ENCODE measurements at regions not wholly inside any gene's neighbourhood (a gene's known extent, or its start where the extent isn't known, plus 50 kb on each side); places are given as distances from the start of the nearest gene placed in this dataset.
"Not testable (repeated sequence)": the region's sequence is repeated elsewhere in the genome, so short reads cannot be mapped to it uniquely, and the experiment has no call there.

- H3K4me1 ChIP-seq (ENCODE audit: control insufficient read depth in 2 of 2, insufficient read depth in 2 of 2, low read length in 2 of 2), result no peaks in the 10 kb centered on the region
- 89% methylated on average over 16 of the region's 18 CpGs for WGBS (ENCODE audit: insufficient coverage)
- Mint-ChIP-seq H3K27ac (peak overlapping the region; percentile 81), H3K4me1 (peaks cover 8% of the 10 kb centered on the region), H3K27me3 (no peaks in the 10 kb centered on the region), H3K4me3 (no peak overlapping the region), H3K9me3 (ENCODE audit: insufficient read depth) (peaks cover 3% of the 10 kb centered on the region)
- intact Hi-C loops (cut with micrococcal nuclease), result no loop called here
- H4K20me1 ChIP-seq (ENCODE audit: control insufficient read depth, insufficient read depth, low read length, poor library complexity, severe bottlenecking), result no peaks in the 10 kb centered on the region
- ChIA-PET CTCF (no interaction called here), POLR2A (interaction anchor here (0.7 to 1.1 kb wide), 2 partner anchors 10 to 144 kb away, joined by 3 to 4 read pairs; no protein-coding TSS in a partner anchor)
- no peak overlapping the region for H3K4me3 ChIP-seq (ENCODE audit: control extremely low read depth in 1 of 5, extremely low read depth in 1 of 5, insufficient read depth in 1 of 5, low read depth in 2 of 5, low read length in 4 of 5)
- TF ChIP-seq CTCF (IDR thresholded peaks at IDR 0.05) (no peak), EZH2 (IDR thresholded peaks at IDR 0.05; ENCODE audit: borderline replicate concordance, insufficient read depth, low read depth, low read length, poor library complexity, severe bottlenecking) (no peak)
- no peak overlapping the region for H2AFZ ChIP-seq (ENCODE audit: insufficient read depth, low read depth, low read length, poor library complexity, severe bottlenecking)
- no peak overlapping the region for H3K27ac ChIP-seq (ENCODE audit: low read length in 2 of 2)
- H3K9ac ChIP-seq (ENCODE audit: low read length), result no peak overlapping the region
- H3K4me2 ChIP-seq (replicated peaks; ENCODE audit: low read depth, low read length, poor library complexity, severe bottlenecking), result no peak overlapping the region
- peaks cover 0 to 3% (median 0%) of the 10 kb centered on the region in 3 donors for H3K9me3 ChIP-seq (ENCODE audit: control extremely low read depth in 1 of 3, control insufficient read depth in 2 of 3, insufficient read depth in 1 of 3, low read length in 2 of 3)
- H3K79me2 ChIP-seq (ENCODE audit: control insufficient read depth, insufficient read depth, low read length), result no peaks in the 10 kb centered on the region
- DNase-seq (no peak), ATAC-seq (ENCODE audit: low read depth) (no peak)
- no peaks in the 10 kb centered on the region for H3K36me3 ChIP-seq (replicated peaks in 1 of 2; ENCODE audit: control extremely low read depth in 1 of 2, control insufficient read depth in 1 of 2, extremely low read depth in 1 of 2, insufficient read depth in 2 of 2, low read length in 1 of 2)
- H3K27me3 ChIP-seq (replicated peaks in 1 of 4; ENCODE audit: control extremely low read depth in 1 of 4, control insufficient read depth in 3 of 4, insufficient read depth in 4 of 4, low read length in 3 of 4), result no peaks in the 10 kb centered on the region
These were observed 234.4 kb downstream of the TMEM121 start for GRCh38 chr14:105760691-105761344.

- CTCF ChIA-PET; H3K4me3 Mint-ChIP-seq; H3K27me3 ChIP-seq (replicated peaks in 1 of 4; ENCODE audit: control extremely low read depth in 1 of 4, control insufficient read depth in 3 of 4, insufficient read depth in 4 of 4, low read length in 3 of 4); H3K9me3 Mint-ChIP-seq (ENCODE audit: insufficient read depth); H3K4me2 ChIP-seq (replicated peaks; ENCODE audit: low read depth, low read length, poor library complexity, severe bottlenecking); ATAC-seq (ENCODE audit: low read depth); H3K4me1 ChIP-seq (ENCODE audit: control insufficient read depth in 2 of 2, insufficient read depth in 2 of 2, low read length in 2 of 2); H3K27me3 Mint-ChIP-seq; H3K27ac ChIP-seq (ENCODE audit: low read length in 2 of 2); DNase-seq; H3K36me3 ChIP-seq (replicated peaks in 1 of 2; ENCODE audit: control extremely low read depth in 1 of 2, control insufficient read depth in 1 of 2, extremely low read depth in 1 of 2, insufficient read depth in 2 of 2, low read length in 1 of 2); H3K4me1 Mint-ChIP-seq; H4K20me1 ChIP-seq (ENCODE audit: control insufficient read depth, insufficient read depth, low read length, poor library complexity, severe bottlenecking); H3K9ac ChIP-seq (ENCODE audit: low read length); H3K4me3 ChIP-seq (ENCODE audit: control extremely low read depth in 1 of 5, extremely low read depth in 1 of 5, insufficient read depth in 1 of 5, low read depth in 2 of 5, low read length in 4 of 5); H3K79me2 ChIP-seq (ENCODE audit: control insufficient read depth, insufficient read depth, low read length); H3K9me3 ChIP-seq (ENCODE audit: control extremely low read depth in 1 of 3, control insufficient read depth in 2 of 3, insufficient read depth in 1 of 3, low read length in 2 of 3); H2AFZ ChIP-seq (ENCODE audit: insufficient read depth, low read depth, low read length, poor library complexity, severe bottlenecking); intact Hi-C loops (cut with micrococcal nuclease): not testable (repeated sequence)
- H3K27ac Mint-ChIP-seq, result peak overlapping the region; percentile 72
- WGBS (ENCODE audit: insufficient coverage), result 87% methylated on average over 5 of the region's 5 CpGs
- POLR2A ChIA-PET, result interaction anchor here (0.7 to 1.1 kb wide), 2 partner anchors 9 to 145 kb away, joined by 3 to 4 read pairs; no protein-coding TSS in a partner anchor
These were observed 235.0 kb downstream of the TMEM121 start for GRCh38 chr14:105761345-105761740.
